ENCODE measurements at regions not wholly inside any gene's neighbourhood (a gene's known extent, or its start where the extent isn't known, plus 50 kb on each side); places are given as distances from the start of the nearest gene placed in this dataset.

DNA sequence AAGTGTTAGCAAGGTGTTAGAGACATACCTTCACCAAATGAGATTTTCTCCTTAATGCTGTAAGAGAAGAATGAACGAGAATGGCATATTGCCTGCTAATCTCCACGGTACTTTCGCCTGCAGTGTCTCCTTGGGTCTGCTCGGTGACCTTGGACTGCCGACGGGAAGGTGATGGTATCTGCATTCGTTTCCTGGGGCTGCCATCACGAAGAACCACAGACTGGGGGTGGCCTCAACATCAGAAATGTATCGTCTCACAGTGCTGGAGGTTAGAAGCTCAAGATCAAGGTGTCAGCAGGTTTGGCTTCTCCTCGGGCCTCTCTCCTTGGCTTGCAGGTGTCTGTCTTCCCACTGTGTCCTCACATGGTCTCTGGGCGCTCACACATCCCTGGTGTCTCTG lies 86.3 kb upstream of the TNRC6C start:
- peaks cover 7% of the 10 kb centered on the region for H3K4me1 ChIP-seq (ENCODE audit: control insufficient read depth, insufficient read depth, low read length)
- no peaks in the 10 kb centered on the region for H3K9me3 ChIP-seq (ENCODE audit: control insufficient read depth, low read length)
- WGBS, 2 experiments = 92 to 93% methylated on average over 11 of the region's 11 CpGs
- no peaks in the 10 kb centered on the region for H3K36me3 ChIP-seq (ENCODE audit: control insufficient read depth, insufficient read depth, low read length)
- no peaks in the 10 kb centered on the region for H3K27me3 ChIP-seq (ENCODE audit: control insufficient read depth, insufficient read depth, low read length, poor library complexity, severe bottlenecking)
- H3K4me3 ChIP-seq (ENCODE audit: insufficient read depth, low read depth, low read length) = no peak overlapping the region
- no peak overlapping the region for H3K27ac ChIP-seq (ENCODE audit: insufficient read depth, low read depth, low read length, poor library complexity, severe bottlenecking)

- Histone ChIP-seq H3K27me3 (ENCODE audit: control insufficient read depth, insufficient read depth, low read length, poor library complexity, severe bottlenecking) (no peaks in the 10 kb centered on the region), H3K27ac (ENCODE audit: insufficient read depth, low read depth, low read length, poor library complexity, severe bottlenecking) (no peak overlapping the region), H3K9me3 (ENCODE audit: control insufficient read depth, low read length) (no peaks in the 10 kb centered on the region), H3K4me1 (ENCODE audit: control insufficient read depth, insufficient read depth, low read length) (peaks cover 14% of the 10 kb centered on the region), H3K36me3 (ENCODE audit: control insufficient read depth, insufficient read depth, low read length) (no peaks in the 10 kb centered on the region), H3K4me3 (ENCODE audit: insufficient read depth, low read depth, low read length) (no peak overlapping the region)
- 94 to 95% methylated on average over 28 of the region's 28 CpGs for WGBS, 2 experiments
Observed at GRCh38 chr17:77872714-77873499, 85.6 kb upstream of the TNRC6C start.

GRCh38 chr17:77873500-77874302 lies 84.8 kb upstream of the TNRC6C start:
- no peaks in the 10 kb centered on the region for H3K36me3 ChIP-seq (ENCODE audit: control insufficient read depth, insufficient read depth, low read length)
- no peaks in the 10 kb centered on the region for H3K9me3 ChIP-seq (ENCODE audit: control insufficient read depth, low read length)
- WGBS, 2 experiments = 88 to 90% methylated on average over 14 of the region's 14 CpGs
- H3K27ac ChIP-seq (ENCODE audit: insufficient read depth, low read depth, low read length, poor library complexity, severe bottlenecking) = no peak overlapping the region
- no peaks in the 10 kb centered on the region for H3K27me3 ChIP-seq (ENCODE audit: control insufficient read depth, insufficient read depth, low read length, poor library complexity, severe bottlenecking)
- peaks cover 14% of the 10 kb centered on the region for H3K4me1 ChIP-seq (ENCODE audit: control insufficient read depth, insufficient read depth, low read length)
- H3K4me3 ChIP-seq (ENCODE audit: insufficient read depth, low read depth, low read length) = no peak overlapping the region

DNA sequence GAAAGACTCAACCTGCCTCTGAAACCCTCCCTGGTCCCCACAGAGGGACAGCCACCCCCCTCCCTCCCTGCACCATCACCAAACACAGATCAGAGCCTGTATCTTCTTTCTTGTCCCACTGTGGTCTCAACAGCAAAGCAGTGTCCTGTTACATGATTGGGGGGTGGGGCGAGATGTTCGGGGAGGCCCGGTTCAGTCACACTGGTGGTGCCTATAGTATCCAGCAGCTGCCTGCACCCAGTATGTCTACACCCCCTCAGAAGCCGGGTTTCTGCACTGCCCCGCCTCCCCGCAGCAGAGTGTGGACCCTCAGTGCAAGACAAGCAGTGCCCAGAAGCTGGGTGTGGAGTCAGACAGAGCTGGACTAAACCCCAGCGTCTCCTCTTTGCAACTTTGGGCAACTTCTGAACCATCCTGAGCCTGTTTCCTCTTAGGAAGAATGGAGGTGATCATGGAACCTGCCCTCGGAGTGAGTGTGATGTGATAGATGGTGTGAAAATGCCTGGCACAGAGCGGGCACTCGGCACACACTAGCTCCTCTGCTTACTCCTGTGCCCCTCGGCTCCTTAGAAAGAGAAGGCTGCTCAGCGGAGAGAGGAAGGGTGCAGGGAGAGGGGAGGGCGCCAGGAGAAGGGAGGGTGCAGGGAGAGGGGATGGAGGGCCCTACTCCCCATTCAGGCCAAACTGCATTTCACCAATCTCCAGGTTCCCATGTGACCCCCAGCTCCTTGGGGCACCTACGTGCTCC lies 84.0 kb upstream of the TNRC6C start:
- H3K4me1 ChIP-seq (ENCODE audit: control insufficient read depth, insufficient read depth, low read length) = peaks cover 14% of the 10 kb centered on the region
- H3K9me3 ChIP-seq (ENCODE audit: control insufficient read depth, low read length) = no peaks in the 10 kb centered on the region
- H3K36me3 ChIP-seq (ENCODE audit: control insufficient read depth, insufficient read depth, low read length) = no peaks in the 10 kb centered on the region
- no peak overlapping the region for H3K27ac ChIP-seq (ENCODE audit: insufficient read depth, low read depth, low read length, poor library complexity, severe bottlenecking)
- H3K4me3 ChIP-seq (ENCODE audit: insufficient read depth, low read depth, low read length) = no peak overlapping the region
- H3K27me3 ChIP-seq (ENCODE audit: control insufficient read depth, insufficient read depth, low read length, poor library complexity, severe bottlenecking) = no peaks in the 10 kb centered on the region
- WGBS, 2 experiments = 87% methylated on average over 13 to 14 of the region's 14 CpGs

DNA sequence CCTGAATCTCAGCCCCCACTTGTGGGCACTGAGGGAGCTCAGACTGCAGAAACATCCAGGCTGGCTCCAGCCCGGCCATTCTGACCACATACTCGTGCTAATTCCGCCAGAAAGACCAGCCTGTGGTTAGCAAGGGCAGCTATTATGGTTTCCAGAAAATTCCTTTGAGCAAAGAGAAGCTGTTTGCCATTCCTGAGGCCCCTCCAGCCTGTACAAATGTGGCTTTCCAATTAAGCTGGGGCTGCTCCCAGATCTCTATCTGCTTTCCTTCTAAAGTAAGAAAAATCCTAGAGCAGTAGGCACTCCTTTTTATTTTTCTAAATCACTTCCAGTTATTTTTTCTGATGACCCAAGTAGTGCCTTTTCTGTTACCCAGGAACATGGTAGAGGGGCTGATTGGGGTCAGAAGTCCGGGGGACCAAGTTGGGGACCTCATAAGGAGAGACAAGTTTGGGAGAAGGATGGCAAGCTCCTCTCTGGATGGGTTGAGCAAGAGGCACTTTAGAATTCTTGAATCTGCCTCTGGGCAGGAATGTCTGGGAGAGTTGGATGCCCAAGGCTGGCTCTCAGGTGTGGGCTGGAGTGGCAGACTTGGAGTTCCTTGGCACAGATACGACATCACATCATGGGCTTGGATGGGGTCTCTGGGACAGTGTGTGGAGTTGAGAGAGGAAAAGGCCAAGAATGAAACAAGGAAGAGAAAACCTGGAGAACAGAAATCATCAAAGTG lies 83.3 kb upstream of the TNRC6C start:
- 90 to 93% methylated on average over 5 of the region's 5 CpGs for WGBS, 2 experiments
- Histone ChIP-seq H3K36me3 (ENCODE audit: control insufficient read depth, insufficient read depth, low read length) (no peaks in the 10 kb centered on the region), H3K27me3 (ENCODE audit: control insufficient read depth, insufficient read depth, low read length, poor library complexity, severe bottlenecking) (no peaks in the 10 kb centered on the region), H3K4me1 (ENCODE audit: control insufficient read depth, insufficient read depth, low read length) (peaks cover 14% of the 10 kb centered on the region), H3K4me3 (ENCODE audit: insufficient read depth, low read depth, low read length) (no peak overlapping the region), H3K27ac (ENCODE audit: insufficient read depth, low read depth, low read length, poor library complexity, severe bottlenecking) (no peak overlapping the region), H3K9me3 (ENCODE audit: control insufficient read depth, low read length) (no peaks in the 10 kb centered on the region)

- no peaks in the 10 kb centered on the region for H3K27me3 ChIP-seq (ENCODE audit: control insufficient read depth, insufficient read depth, low read length, poor library complexity, severe bottlenecking)
- H3K27ac ChIP-seq (ENCODE audit: insufficient read depth, low read depth, low read length, poor library complexity, severe bottlenecking) = no peak overlapping the region
- peaks cover 17% of the 10 kb centered on the region for H3K4me1 ChIP-seq (ENCODE audit: control insufficient read depth, insufficient read depth, low read length)
- WGBS, 2 experiments = 88 to 95% methylated on average over 2 of the region's 2 CpGs
- no peaks in the 10 kb centered on the region for H3K36me3 ChIP-seq (ENCODE audit: control insufficient read depth, insufficient read depth, low read length)
- H3K9me3 ChIP-seq (ENCODE audit: control insufficient read depth, low read length) = no peaks in the 10 kb centered on the region
- H3K4me3 ChIP-seq (ENCODE audit: insufficient read depth, low read depth, low read length) = no peak overlapping the region
Observed at GRCh38 chr17:77875881-77876509, 82.5 kb upstream of the TNRC6C start.

DNA sequence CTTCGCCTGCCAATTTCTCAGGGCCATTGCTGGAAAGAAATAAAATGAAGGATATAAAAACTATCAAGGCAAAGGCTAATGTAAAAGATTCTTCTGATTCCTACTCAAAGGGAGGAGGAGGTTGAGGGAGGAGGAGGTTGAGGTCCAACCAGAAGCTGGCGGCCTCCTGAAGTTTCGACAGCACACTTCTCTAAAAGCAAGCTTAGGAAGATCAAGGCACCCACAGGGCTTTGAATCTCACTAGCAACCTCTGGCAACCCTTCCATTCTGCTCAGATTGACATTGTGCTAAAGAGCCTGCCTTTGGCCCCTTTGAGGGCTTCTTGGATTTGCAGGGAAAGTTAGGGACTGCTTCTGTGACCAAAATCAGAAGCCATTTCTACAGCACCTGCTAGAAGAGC lies 81.5 kb upstream of the TNRC6C start:
- 89% methylated on average over 3 of the region's 3 CpGs for WGBS, 2 experiments
- Histone ChIP-seq H3K27me3 (ENCODE audit: control insufficient read depth, insufficient read depth, low read length, poor library complexity, severe bottlenecking) (no peaks in the 10 kb centered on the region), H3K27ac (ENCODE audit: insufficient read depth, low read depth, low read length, poor library complexity, severe bottlenecking) (no peak overlapping the region), H3K4me3 (ENCODE audit: insufficient read depth, low read depth, low read length) (no peak overlapping the region), H3K36me3 (ENCODE audit: control insufficient read depth, insufficient read depth, low read length) (no peaks in the 10 kb centered on the region), H3K9me3 (ENCODE audit: control insufficient read depth, low read length) (no peaks in the 10 kb centered on the region), H3K4me1 (ENCODE audit: control insufficient read depth, insufficient read depth, low read length) (peaks cover 27% of the 10 kb centered on the region)

DNA sequence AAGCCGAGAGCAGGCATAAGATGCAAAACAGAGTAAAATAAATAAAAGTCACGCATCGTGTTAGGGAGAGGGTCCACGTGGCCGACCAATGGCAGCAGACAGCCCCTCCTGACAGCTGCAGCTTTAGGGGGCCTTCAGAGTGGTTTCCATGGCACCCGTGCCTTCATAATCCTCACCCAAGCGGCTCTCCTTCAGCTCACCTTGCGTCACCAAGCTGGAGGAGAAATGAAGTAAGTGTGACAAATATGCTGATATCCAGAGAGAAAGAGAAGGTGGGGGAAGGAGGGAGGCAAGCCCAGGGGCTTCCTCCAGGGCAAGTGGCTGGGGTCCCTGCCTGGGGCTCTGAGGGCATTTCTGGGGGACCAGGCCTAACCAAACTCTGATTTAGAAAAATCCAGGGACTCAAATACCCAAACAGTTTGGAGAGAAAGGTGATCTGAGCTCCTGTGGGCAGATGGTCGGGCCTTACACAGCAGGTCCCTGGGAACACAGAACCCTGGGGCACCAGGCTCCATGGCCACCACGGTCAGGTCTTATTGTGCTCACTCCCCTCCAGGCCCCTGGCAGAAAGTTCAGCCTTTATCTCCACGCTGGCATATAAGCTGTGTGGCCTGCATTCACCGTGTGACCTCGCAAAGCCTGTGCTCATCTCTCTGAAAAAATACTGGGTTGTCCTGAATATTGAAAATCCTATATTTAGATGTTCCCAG lies 80.7 kb upstream of the TNRC6C start:
- H3K27ac ChIP-seq (ENCODE audit: insufficient read depth, low read depth, low read length, poor library complexity, severe bottlenecking) = no peak overlapping the region
- WGBS, 2 experiments = 89 to 91% methylated on average over 13 of the region's 13 CpGs
- H3K36me3 ChIP-seq (ENCODE audit: control insufficient read depth, insufficient read depth, low read length) = no peaks in the 10 kb centered on the region
- H3K4me1 ChIP-seq (ENCODE audit: control insufficient read depth, insufficient read depth, low read length) = peaks cover 30% of the 10 kb centered on the region
- H3K9me3 ChIP-seq (ENCODE audit: control insufficient read depth, low read length) = no peaks in the 10 kb centered on the region
- no peak overlapping the region for H3K4me3 ChIP-seq (ENCODE audit: insufficient read depth, low read depth, low read length)
- H3K27me3 ChIP-seq (ENCODE audit: control insufficient read depth, insufficient read depth, low read length, poor library complexity, severe bottlenecking) = no peaks in the 10 kb centered on the region

GRCh38 chr17:77879226-77879895 lies 79.1 kb upstream of the TNRC6C start:
- 90 to 91% methylated on average over 13 of the region's 13 CpGs for WGBS, 2 experiments
- Histone ChIP-seq H3K27me3 (ENCODE audit: control insufficient read depth, insufficient read depth, low read length, poor library complexity, severe bottlenecking) (no peaks in the 10 kb centered on the region), H3K4me3 (ENCODE audit: insufficient read depth, low read depth, low read length) (no peak overlapping the region), H3K27ac (ENCODE audit: insufficient read depth, low read depth, low read length, poor library complexity, severe bottlenecking) (no peak overlapping the region), H3K4me1 (ENCODE audit: control insufficient read depth, insufficient read depth, low read length) (peaks cover 40% of the 10 kb centered on the region), H3K36me3 (ENCODE audit: control insufficient read depth, insufficient read depth, low read length) (no peaks in the 10 kb centered on the region), H3K9me3 (ENCODE audit: control insufficient read depth, low read length) (no peaks in the 10 kb centered on the region)

All from ectodermal cell (in vitro differentiated cells).